H1 (cell line): ENCODE measurements at regions not wholly inside any gene's neighbourhood (a gene's known extent, or its start where the extent isn't known, plus 50 kb on each side); places are given as distances from the start of the nearest gene placed in this dataset.

Experiments
- CTCF ChIA-PET: fragments of 300-600 bp; sonication (Branson Sonifier 250); formaldehyde crosslinking; loops from one replicate; lab custom pipeline; 2021; ENCODE audit not compliant: partially characterized antibody; lab: Charles Lee
- POLR2A ChIA-PET: fragments of 300-600 bp; sonication (Branson Sonifier 250); formaldehyde crosslinking; loops from one replicate; lab custom pipeline; 2021; ENCODE audit warnings: inconsistent platforms; ENCODE audit not compliant: partially characterized antibody; lab: Charles Lee
- DNase-seq, 2 experiments: peaks; one replicate each; pipeline versions ENCODE4 v3.0.0 to v3.0.0-alpha.2; 2010 to 2022; ENCODE audit warnings: low spot score in 2 of 2, low read depth in 1 of 2, mixed read lengths in 1 of 2
- FAIRE-seq: peaks from 2 replicates; lab custom pipeline; 2011; peaks lifted over from hg19 to GRCh38; lab: Jason Lieb, UNC
- H2AFZ ChIP-seq: 2 replicates; pipeline ENCODE4 v1.8.1; 2012; ENCODE audit warnings: low read length, inconsistent platforms
- H2AK5ac ChIP-seq: 2 replicates; pipeline ENCODE4 v1.6.1; 2013; ENCODE audit warnings: low read depth, low read length
- H2BK120ac ChIP-seq: replicated peaks from 2 replicates; pipeline ENCODE3; 2013; ENCODE audit warnings: low read depth, low read length, inconsistent platforms
- H2BK12ac ChIP-seq: 2 replicates; pipeline ENCODE4 v1.6.1; 2013; ENCODE audit warnings: low read depth, low read length
- H2BK15ac ChIP-seq: 2 replicates; pipeline ENCODE4 v1.6.1; 2013; ENCODE audit warnings: low read length
- H2BK20ac ChIP-seq: 2 replicates; pipeline ENCODE4 v1.6.1; 2013; ENCODE audit warnings: low read length
- H2BK5ac ChIP-seq: 2 replicates; pipeline ENCODE4 v1.6.1; 2013; ENCODE audit warnings: low read depth, low read length
- H3K14ac ChIP-seq: 2 replicates; pipeline ENCODE4 v1.6.1; 2013; ENCODE audit warnings: inconsistent platforms; ENCODE audit not compliant: insufficient read length
- H3K18ac ChIP-seq: 2 replicates; pipeline ENCODE4 v1.6.1; 2013; ENCODE audit warnings: low read length; ENCODE audit errors: extremely low read depth
- H3K23ac ChIP-seq: 2 replicates; pipeline ENCODE4 v1.6.1; 2013; ENCODE audit warnings: inconsistent platforms; ENCODE audit not compliant: insufficient read length
- H3K23me2 ChIP-seq: 2 replicates; pipeline ENCODE4 v1.6.1; 2013; ENCODE audit warnings: low read depth, low read length
- H3K27ac ChIP-seq: 2 replicates; pipeline ENCODE4 v1.6.1; 2011; ENCODE audit warnings: low read depth, low read length, inconsistent platforms
- H3K27me3 ChIP-seq, 4 experiments: replicated peaks in 1 of 4; 1 replicate in 1 of 4; 2 replicates in 3 of 4; pipeline versions ENCODE4 v1.6.1 to v1.8.1; 2011 to 2013; ENCODE audit warnings: low read length in 3 of 4, mild to moderate bottlenecking in 3 of 4, inconsistent platforms in 2 of 4, mixed read lengths in 2 of 4, moderate library complexity in 1 of 4; ENCODE audit not compliant: control insufficient read depth in 3 of 4, insufficient read depth in 3 of 4; ENCODE audit errors: extremely low read depth in 1 of 4
- H3K36me3 ChIP-seq, 4 experiments: 2 replicates each; pipeline versions ENCODE4 v1.6.1 to v1.8.1; 2011 to 2013; ENCODE audit warnings: mild to moderate bottlenecking in 4 of 4, low read length in 3 of 4, moderate library complexity in 2 of 4, control low read depth in 1 of 4, inconsistent platforms in 1 of 4; ENCODE audit not compliant: insufficient read depth in 4 of 4, control insufficient read depth in 2 of 4
- H3K4ac ChIP-seq: replicated peaks from 2 replicates; pipeline ENCODE3; 2013; ENCODE audit warnings: low read length, low read depth, mixed read lengths, inconsistent platforms; ENCODE audit not compliant: insufficient read length
- H3K4me1 ChIP-seq, 4 experiments: replicated peaks in 1 of 4; 1 replicate in 1 of 4; 2 replicates in 3 of 4; pipeline versions ENCODE4 v1.6.1 to v1.8.1; 2011 to 2013; ENCODE audit warnings: low read length in 3 of 4, inconsistent platforms in 2 of 4, mixed read lengths in 1 of 4; ENCODE audit not compliant: insufficient read depth in 4 of 4, control insufficient read depth in 3 of 4
- H3K4me2 ChIP-seq, 2 experiments: 2 replicates each; pipeline versions ENCODE4 v1.6.1 to v1.8.1; 2011 to 2013; ENCODE audit warnings: low read depth in 2 of 2, low read length in 2 of 2, control low read depth in 1 of 2, inconsistent platforms in 1 of 2, mild to moderate bottlenecking in 1 of 2; ENCODE audit not compliant: insufficient read depth in 1 of 2
- H3K4me3 ChIP-seq, 4 experiments: fragments of 200-600, 300-600 bp in 1 of 4; sonication (generic), shearing (Covaris generic), sonication (Bioruptor Twin) in 1 of 4; 2 replicates each; pipeline versions ENCODE4 v1.5.1 to v1.8.1; 2011 to 2016; ENCODE audit warnings: low read length in 4 of 4, low read depth in 3 of 4, control low read depth in 2 of 4, inconsistent platforms in 2 of 4, mild to moderate bottlenecking in 2 of 4, mixed read lengths in 1 of 4, moderate library complexity in 1 of 4; ENCODE audit not compliant: insufficient read depth in 2 of 4; ENCODE audit errors: extremely low read depth in 1 of 4
- H3K56ac ChIP-seq: replicated peaks from 2 replicates; pipeline ENCODE3; 2013; ENCODE audit warnings: low read depth, mild to moderate bottlenecking, mixed read lengths, low read length, inconsistent platforms; ENCODE audit not compliant: insufficient read length
- H3K79me1 ChIP-seq: 2 replicates; pipeline ENCODE4 v1.6.1; 2013; ENCODE audit warnings: low read depth, low read length, control low read depth
- H3K79me2 ChIP-seq, 2 experiments: 2 replicates each; pipeline versions ENCODE4 v1.6.1 to v1.8.1; 2012 to 2013; ENCODE audit warnings: low read length in 2 of 2, mild to moderate bottlenecking in 2 of 2, inconsistent platforms in 1 of 2; ENCODE audit not compliant: insufficient read depth in 2 of 2, control insufficient read depth in 1 of 2
- H3K9ac ChIP-seq, 4 experiments: replicated peaks in 1 of 4; 1 replicate in 1 of 4; 2 replicates in 3 of 4; pipeline versions ENCODE4 v1.6.1 to v1.8.1; 2011 to 2013; ENCODE audit warnings: low read depth in 3 of 4, low read length in 3 of 4, control low read depth in 2 of 4, mild to moderate bottlenecking in 2 of 4, moderate library complexity in 2 of 4, inconsistent platforms in 1 of 4; ENCODE audit errors: extremely low read depth in 1 of 4
- H3K9me3 ChIP-seq, 2 experiments: 2 replicates each; pipeline versions ENCODE4 v1.6.1 to v1.8.1; 2012 to 2013; ENCODE audit warnings: mild to moderate bottlenecking in 2 of 2, moderate library complexity in 2 of 2, control low read depth in 1 of 2, inconsistent platforms in 1 of 2, low read depth in 1 of 2, low read length in 1 of 2, mixed read lengths in 1 of 2; ENCODE audit not compliant: insufficient read depth in 2 of 2
- H4K20me1 ChIP-seq, 2 experiments: replicated peaks in 1 of 2; 2 replicates each; pipeline versions ENCODE3 to v1.8.1; 2011 to 2013; ENCODE audit warnings: inconsistent platforms in 2 of 2, low read length in 2 of 2, mild to moderate bottlenecking in 1 of 2; ENCODE audit not compliant: insufficient read depth in 2 of 2, control insufficient read depth in 1 of 2
- H4K5ac ChIP-seq: 2 replicates; pipeline ENCODE4 v1.6.1; 2013; ENCODE audit warnings: low read length, low read depth, mixed read lengths, inconsistent platforms; ENCODE audit not compliant: insufficient read length
- H4K8ac ChIP-seq: 2 replicates; pipeline ENCODE4 v1.8.0; 2013; ENCODE audit warnings: mild to moderate bottlenecking, moderate library complexity, low read length, inconsistent platforms; ENCODE audit not compliant: insufficient read depth; ENCODE audit errors: extremely low read depth
- H4K91ac ChIP-seq: replicated peaks from 2 replicates; pipeline ENCODE3; 2013; ENCODE audit warnings: low read length, mixed read lengths, inconsistent platforms; ENCODE audit not compliant: insufficient read length
- BACH1 ChIP-seq: IDR thresholded peaks from 2 replicates; pipeline ENCODE4 v1.6.1; 2012; ENCODE audit warnings: low read length, improper control_type of control experiment
- PHF8 ChIP-seq: fragments of 200-600 bp; sonication (generic); conservative IDR thresholded peaks from 2 replicates; pipeline ENCODE4 v1.7.1; 2012; ENCODE audit warnings: low read depth, mild to moderate bottlenecking, inconsistent platforms, low read length, moderate library complexity
- RXRA ChIP-seq: IDR thresholded peaks from 2 replicates; pipeline ENCODE4 v1.6.1; 2011; ENCODE audit warnings: low read depth, mild to moderate bottlenecking, low read length, moderate library complexity; ENCODE audit not compliant: insufficient read depth
- SUZ12 ChIP-seq: fragments of 200-600 bp; sonication (generic); IDR thresholded peaks from 2 replicates; pipeline ENCODE4 v1.6.1; 2012; ENCODE audit warnings: mild to moderate bottlenecking, inconsistent platforms, low read length, moderate library complexity, mixed read lengths
- TEAD4 ChIP-seq: IDR thresholded peaks from 2 replicates; pipeline ENCODE4 v1.6.1; 2012; ENCODE audit warnings: low read depth, low read length, inconsistent platforms, mixed read lengths
- ZNF274 ChIP-seq: IDR thresholded peaks from 2 replicates; pipeline ENCODE4 v1.7.0; 2012; ENCODE audit warnings: low read length, borderline replicate concordance; ENCODE audit errors: extremely low read depth
- WGBS, 2 experiments: shearing (Covaris generic) in 1 of 2; methylation state at CpG; one replicate each; pipeline versions ENCODE4 v1.1.6 to v1.1.7; 2013 to 2015; ENCODE audit warnings: low lambda C conversion rate in 2 of 2, mixed read lengths in 2 of 2, inconsistent platforms in 1 of 2, low coverage in 1 of 2, missing lambda C conversion rate in 1 of 2; ENCODE audit not compliant: insufficient replicate concordance in 2 of 2, insufficient coverage in 1 of 2, insufficient read length in 1 of 2; ENCODE audit errors: extremely low coverage in 1 of 2, missing lambda C conversion rate in 1 of 2; 5-methylcytosine and 5-hydroxymethylcytosine counted together
- TF ChIP-seq, protein P1 (sequence below), 3 experiments: IDR thresholded peaks; 1 replicate in 2 of 3; 2 replicates in 1 of 3; pipeline versions ENCODE4 v1.5.1 to v1.6.1; 2011; ENCODE audit warnings: low read length in 3 of 3, mild to moderate bottlenecking in 3 of 3, inconsistent platforms in 2 of 3, low read depth in 1 of 3, moderate library complexity in 1 of 3; ENCODE audit not compliant: insufficient read depth in 1 of 3; ENCODE audit errors: control extremely low read depth in 1 of 3
- TF ChIP-seq, protein P2 (sequence below): IDR thresholded peaks from 2 replicates; pipeline ENCODE4 v1.6.1; 2011; ENCODE audit warnings: low read length, improper control_type of control experiment

DNA sequence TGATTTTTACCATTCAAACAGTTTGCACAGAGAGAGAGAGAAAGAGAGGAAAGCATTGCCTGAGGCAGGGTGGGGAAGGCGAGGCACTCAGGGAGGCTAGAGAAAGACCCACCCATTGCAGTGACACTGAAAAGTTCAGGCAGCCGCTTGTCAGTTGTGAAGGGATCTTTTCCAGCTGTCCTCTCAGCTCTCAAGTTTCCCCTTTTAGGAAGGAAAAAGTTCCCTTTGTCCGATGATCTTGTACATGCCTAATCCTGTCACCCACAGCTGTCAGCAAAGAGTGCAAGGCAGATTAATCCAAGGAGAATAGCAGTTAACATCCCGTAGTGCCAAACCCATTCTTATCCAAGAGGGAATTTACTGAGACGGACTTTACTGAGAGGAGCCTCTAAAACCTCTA is 255.0 kb downstream of the MAGEB5 start:
- no peak for FAIRE-seq
- H3K56ac ChIP-seq = no peak overlapping the region
- no peak overlapping the region for H3K4ac ChIP-seq
- no peaks in the 10 kb centered on the region for H3K23me2 ChIP-seq
- H3K14ac ChIP-seq = no peak overlapping the region
- H2BK12ac ChIP-seq = no peak overlapping the region
- no peak overlapping the region for H2BK120ac ChIP-seq
- no peaks in the 10 kb centered on the region; a peak in 1 of 4 replicates for H3K9me3 ChIP-seq
- H3K9ac ChIP-seq = no peak overlapping the region
- H2AK5ac ChIP-seq = no peak overlapping the region
- no peak overlapping the region for H3K18ac ChIP-seq
- no peak overlapping the region for H2AFZ ChIP-seq
- H3K4me3 ChIP-seq = no peak overlapping the region
- no peak overlapping the region for H3K23ac ChIP-seq
- H3K4me1 ChIP-seq = no peaks in the 10 kb centered on the region; a peak in 2 of 7 replicates
- H3K27me3 ChIP-seq = no peaks in the 10 kb centered on the region
- no peaks in the 10 kb centered on the region for H3K79me2 ChIP-seq
- H2BK5ac ChIP-seq = no peak overlapping the region
- no peak overlapping the region for H4K5ac ChIP-seq
- POLR2A ChIA-PET = interaction anchor here (0.8 kb wide), 1 partner anchor 14 kb away, joined by 3 read pairs; no protein-coding TSS in a partner anchor
- no peak for DNase-seq
- no peak overlapping the region for H2BK20ac ChIP-seq
- no peaks in the 10 kb centered on the region for H4K20me1 ChIP-seq
- CTCF ChIA-PET = no interaction called here
- no peak overlapping the region for H4K8ac ChIP-seq
- no peak overlapping the region for H3K4me2 ChIP-seq
- no peaks in the 10 kb centered on the region for H3K79me1 ChIP-seq
- 80% methylated on average over 2 of the region's 5 CpGs; no CpG with 5 or more reads in 1 of the 2 experiments for WGBS, 2 experiments
- H2BK15ac ChIP-seq = no peak overlapping the region
- no peaks in the 10 kb centered on the region for H3K36me3 ChIP-seq
- no peak overlapping the region for H3K27ac ChIP-seq
- H4K91ac ChIP-seq = no peak overlapping the region
- TF ChIP-seq TEAD4 (no peak), BACH1 (no peak), PHF8 (no peak), SUZ12 (no peak), ZNF274 (no peak), RXRA (no peak)
- TF ChIP-seq, protein P1, sequence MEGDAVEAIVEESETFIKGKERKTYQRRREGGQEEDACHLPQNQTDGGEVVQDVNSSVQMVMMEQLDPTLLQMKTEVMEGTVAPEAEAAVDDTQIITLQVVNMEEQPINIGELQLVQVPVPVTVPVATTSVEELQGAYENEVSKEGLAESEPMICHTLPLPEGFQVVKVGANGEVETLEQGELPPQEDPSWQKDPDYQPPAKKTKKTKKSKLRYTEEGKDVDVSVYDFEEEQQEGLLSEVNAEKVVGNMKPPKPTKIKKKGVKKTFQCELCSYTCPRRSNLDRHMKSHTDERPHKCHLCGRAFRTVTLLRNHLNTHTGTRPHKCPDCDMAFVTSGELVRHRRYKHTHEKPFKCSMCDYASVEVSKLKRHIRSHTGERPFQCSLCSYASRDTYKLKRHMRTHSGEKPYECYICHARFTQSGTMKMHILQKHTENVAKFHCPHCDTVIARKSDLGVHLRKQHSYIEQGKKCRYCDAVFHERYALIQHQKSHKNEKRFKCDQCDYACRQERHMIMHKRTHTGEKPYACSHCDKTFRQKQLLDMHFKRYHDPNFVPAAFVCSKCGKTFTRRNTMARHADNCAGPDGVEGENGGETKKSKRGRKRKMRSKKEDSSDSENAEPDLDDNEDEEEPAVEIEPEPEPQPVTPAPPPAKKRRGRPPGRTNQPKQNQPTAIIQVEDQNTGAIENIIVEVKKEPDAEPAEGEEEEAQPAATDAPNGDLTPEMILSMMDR (IDR thresholded peaks at IDR 0.05; ENCODE audit: control extremely low read depth in 1 of 3, insufficient read depth in 1 of 3, low read depth in 1 of 3, low read length in 3 of 3) = no peak
- TF ChIP-seq, protein P2, sequence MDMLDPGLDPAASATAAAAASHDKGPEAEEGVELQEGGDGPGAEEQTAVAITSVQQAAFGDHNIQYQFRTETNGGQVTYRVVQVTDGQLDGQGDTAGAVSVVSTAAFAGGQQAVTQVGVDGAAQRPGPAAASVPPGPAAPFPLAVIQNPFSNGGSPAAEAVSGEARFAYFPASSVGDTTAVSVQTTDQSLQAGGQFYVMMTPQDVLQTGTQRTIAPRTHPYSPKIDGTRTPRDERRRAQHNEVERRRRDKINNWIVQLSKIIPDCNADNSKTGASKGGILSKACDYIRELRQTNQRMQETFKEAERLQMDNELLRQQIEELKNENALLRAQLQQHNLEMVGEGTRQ = no peak
